ENCODE measurements at regions not wholly inside any gene's neighbourhood (a gene's known extent, or its start where the extent isn't known, plus 50 kb on each side); places are given as distances from the start of the nearest gene placed in this dataset.

- TF ChIP-seq RAD21 (IDR thresholded peaks at IDR 0.05; ENCODE audit: low read depth) (no peak), REST (IDR thresholded peaks at IDR 0.05; ENCODE audit: low read depth) (no peak), EGR1 (IDR thresholded peaks at IDR 0.05) (no peak), NFIC (IDR thresholded peaks at IDR 0.05) (peak; percentile 40; the same call in 1 of the 2 replicates), ZBTB7A (IDR thresholded peaks at IDR 0.05; ENCODE audit: low read depth) (no peak), EP300 (IDR thresholded peaks at IDR 0.05; ENCODE audit: borderline replicate concordance) (peak; percentile 77), TCF12 (IDR thresholded peaks at IDR 0.05; ENCODE audit: low read depth) (no peak)
Observed at GRCh38 chr15:70494852-70495571, 268.3 kb downstream of the UACA start.

GRCh38 chr15:70494517-70494851 lies 268.9 kb downstream of the UACA start:
- TF ChIP-seq EP300 (IDR thresholded peaks at IDR 0.05; ENCODE audit: borderline replicate concordance) (no peak), EGR1 (IDR thresholded peaks at IDR 0.05) (no peak), ZBTB7A (IDR thresholded peaks at IDR 0.05; ENCODE audit: low read depth) (no peak), CEBPB (IDR thresholded peaks at IDR 0.05) (no peak), TCF12 (IDR thresholded peaks at IDR 0.05; ENCODE audit: low read depth) (no peak), TAF1 (IDR thresholded peaks at IDR 0.05; ENCODE audit: low read depth) (no peak), REST (IDR thresholded peaks at IDR 0.05; ENCODE audit: low read depth) (no peak), FOXM1 (IDR thresholded peaks at IDR 0.05; ENCODE audit: borderline replicate concordance, low read depth) (no peak), YY1 (IDR thresholded peaks at IDR 0.05; ENCODE audit: low read depth) (no peak), CREB1 (IDR thresholded peaks at IDR 0.05; ENCODE audit: low read depth) (no peak), RAD21 (IDR thresholded peaks at IDR 0.05; ENCODE audit: low read depth) (no peak), TEAD4 (IDR thresholded peaks at IDR 0.05) (no peak), MAX (IDR thresholded peaks at IDR 0.05) (no peak), NFIC (IDR thresholded peaks at IDR 0.05) (no peak), USF1 (IDR thresholded peaks at IDR 0.05) (no peak)

- TF ChIP-seq YY1 (IDR thresholded peaks at IDR 0.05; ENCODE audit: low read depth) (no peak), ZBTB7A (IDR thresholded peaks at IDR 0.05; ENCODE audit: low read depth) (no peak), EGR1 (IDR thresholded peaks at IDR 0.05) (no peak), TAF1 (IDR thresholded peaks at IDR 0.05; ENCODE audit: low read depth) (no peak), TCF12 (IDR thresholded peaks at IDR 0.05; ENCODE audit: low read depth) (no peak), USF1 (IDR thresholded peaks at IDR 0.05) (no peak), EP300 (IDR thresholded peaks at IDR 0.05; ENCODE audit: borderline replicate concordance) (no peak), CREB1 (IDR thresholded peaks at IDR 0.05; ENCODE audit: low read depth) (no peak), NFIC (IDR thresholded peaks at IDR 0.05) (no peak), CEBPB (IDR thresholded peaks at IDR 0.05) (no peak), REST (IDR thresholded peaks at IDR 0.05; ENCODE audit: low read depth) (no peak), MAX (IDR thresholded peaks at IDR 0.05) (no peak), FOXM1 (IDR thresholded peaks at IDR 0.05; ENCODE audit: borderline replicate concordance, low read depth) (no peak), TEAD4 (IDR thresholded peaks at IDR 0.05) (no peak), RAD21 (IDR thresholded peaks at IDR 0.05; ENCODE audit: low read depth) (no peak)
Observed at GRCh38 chr15:70493787-70494516, 269.4 kb downstream of the UACA start.

- TF ChIP-seq RAD21 (IDR thresholded peaks at IDR 0.05; ENCODE audit: low read depth) (no peak), TCF12 (IDR thresholded peaks at IDR 0.05; ENCODE audit: low read depth) (no peak), NFIC (IDR thresholded peaks at IDR 0.05) (no peak), YY1 (IDR thresholded peaks at IDR 0.05; ENCODE audit: low read depth) (no peak), REST (IDR thresholded peaks at IDR 0.05; ENCODE audit: low read depth) (no peak), FOXM1 (IDR thresholded peaks at IDR 0.05; ENCODE audit: borderline replicate concordance, low read depth) (no peak)
Observed at GRCh38 chr15:70493376-70493775, 270.0 kb downstream of the UACA start.

Data from Ishikawa (cell line).